Endothelial cell of umbilical vein (primary cell): ENCODE measurements at regions not wholly inside any gene's neighbourhood (a gene's known extent, or its start where the extent isn't known, plus 50 kb on each side); places are given as distances from the start of the nearest gene placed in this dataset.

Experiments used
- BruUV-seq: library from RNA; stranded (reverse); fragments of 400-500 nt; replicated peaks from 2 replicates; lab custom pipeline; 2021; lab: Mats Ljungman, UMichigan
- CTCF ChIA-PET: fragments of 300-600, 350-600 bp; sonication (Branson Sonifier 250); formaldehyde crosslinking; loops from one replicate; lab custom pipeline; 2021; ENCODE audit warnings: antibody characterized with exemption, inconsistent platforms; lab: Charles Lee
- POLR2A ChIA-PET: fragments of 300-600, 350-600 bp; sonication (Branson Sonifier 250); formaldehyde crosslinking; loops from one replicate; lab custom pipeline; 2021; ENCODE audit warnings: antibody characterized with exemption, inconsistent platforms; lab: Charles Lee
- DNase-seq: peaks from one replicate; pipeline ENCODE4 v3.0.0-alpha.2; 2011; ENCODE audit warnings: low read depth, low spot score
- FAIRE-seq: peaks from 2 replicates; lab custom pipeline; 2011; peaks lifted over from hg19 to GRCh38; lab: Jason Lieb, UNC
- H2AFZ ChIP-seq: 2 replicates; pipeline ENCODE4 v1.6.0; 2012; ENCODE audit warnings: low read depth, low read length, control low read depth, inconsistent platforms
- H3K27ac ChIP-seq: 2 replicates; pipeline ENCODE4 v1.5.1; 2011; ENCODE audit warnings: low read depth, mild to moderate bottlenecking, control low read depth, low read length, moderate library complexity; ENCODE audit not compliant: insufficient read depth
- H3K27me3 ChIP-seq, 2 experiments: 2 replicates each; pipeline versions ENCODE4 v1.6.0 to v1.6.1; 2011; ENCODE audit warnings: low read length in 2 of 2, mixed read lengths in 1 of 2; ENCODE audit not compliant: control insufficient read depth in 2 of 2, insufficient read depth in 2 of 2
- H3K36me3 ChIP-seq, 2 experiments: 2 replicates in 1 of 2; 3 replicates in 1 of 2; pipeline ENCODE4 v1.5.1; 2011; ENCODE audit warnings: low read length in 2 of 2, mild to moderate bottlenecking in 1 of 2, moderate library complexity in 1 of 2; ENCODE audit not compliant: control insufficient read depth in 2 of 2, insufficient read depth in 2 of 2; ENCODE audit errors: extremely low read depth in 1 of 2
- H3K4me1 ChIP-seq: 3 replicates; pipeline ENCODE4 v1.5.1; 2011; ENCODE audit warnings: mild to moderate bottlenecking, low read length; ENCODE audit not compliant: control insufficient read depth, insufficient read depth; ENCODE audit errors: extremely low read depth
- H3K4me2 ChIP-seq: 2 replicates; pipeline ENCODE4 v1.6.1; 2011; ENCODE audit warnings: low read length, control low read depth, mixed read lengths; ENCODE audit not compliant: insufficient read depth
- H3K4me3 ChIP-seq, 3 experiments: fragments of 200-600 bp in 1 of 3; sonication (generic), shearing (Covaris generic) in 1 of 3; replicated peaks in 1 of 3; 2 replicates each; pipeline ENCODE4 v1.5.1; 2011 to 2016; ENCODE audit warnings: control low read depth in 3 of 3, low read length in 3 of 3, mild to moderate bottlenecking in 2 of 3, inconsistent platforms in 1 of 3, low read depth in 1 of 3, moderate library complexity in 1 of 3; ENCODE audit not compliant: insufficient read depth in 1 of 3
- H3K79me2 ChIP-seq: 2 replicates; pipeline ENCODE4 v1.6.0; 2012; ENCODE audit warnings: low read length, inconsistent platforms; ENCODE audit not compliant: control insufficient read depth, insufficient read depth
- H3K9ac ChIP-seq: replicated peaks from 2 replicates; pipeline ENCODE3; 2011; ENCODE audit warnings: low read length, control low read depth; ENCODE audit not compliant: insufficient read depth; ENCODE audit errors: extremely low read depth
- H3K9me1 ChIP-seq: replicated peaks from 3 replicates; pipeline ENCODE4 v1.6.0; 2011; ENCODE audit warnings: mild to moderate bottlenecking, low read length; ENCODE audit not compliant: control insufficient read depth, insufficient read depth; ENCODE audit errors: extremely low read depth
- H3K9me3 ChIP-seq: replicated peaks from 2 replicates; pipeline ENCODE4 v1.5.1; 2012; ENCODE audit warnings: low read length, inconsistent platforms; ENCODE audit not compliant: control insufficient read depth, insufficient read depth
- H4K20me1 ChIP-seq: replicated peaks from 2 replicates; pipeline ENCODE3; 2011; ENCODE audit warnings: mild to moderate bottlenecking, low read length; ENCODE audit not compliant: control insufficient read depth, insufficient read depth; ENCODE audit errors: extremely low read depth
- CTCF ChIP-seq, 2 donors: IDR thresholded peaks; 1 replicate in 1 of 2; 2 replicates in 1 of 2; pipeline ENCODE4 v1.5.1; 2011; ENCODE audit warnings: low read length in 2 of 2, mild to moderate bottlenecking in 2 of 2, moderate library complexity in 2 of 2, control low read depth in 1 of 2, inconsistent platforms in 1 of 2, low read depth in 1 of 2; ENCODE audit not compliant: insufficient read depth in 1 of 2; ENCODE audit errors: extremely low read depth in 1 of 2
- EZH2 ChIP-seq: IDR thresholded peaks from 2 replicates; pipeline ENCODE4 v1.6.1; 2012; ENCODE audit warnings: borderline replicate concordance, low read depth, mild to moderate bottlenecking, moderate library complexity, low read length, inconsistent platforms; ENCODE audit not compliant: severe bottlenecking
- FOS ChIP-seq: IDR thresholded peaks from 2 replicates; pipeline ENCODE4 v1.6.1; 2011; ENCODE audit warnings: mild to moderate bottlenecking, low read length, moderate library complexity, borderline replicate concordance; ENCODE audit not compliant: insufficient read depth
- GATA2 ChIP-seq: IDR thresholded peaks from 2 replicates; pipeline ENCODE4 v1.7.0; 2011; ENCODE audit warnings: low read depth, mild to moderate bottlenecking, moderate library complexity, mixed read lengths, low read length; ENCODE audit not compliant: insufficient read length, insufficient read depth
- JUN ChIP-seq: IDR thresholded peaks from 2 replicates; pipeline ENCODE4 v1.6.1; 2011; ENCODE audit warnings: borderline replicate concordance, low read depth; ENCODE audit not compliant: insufficient read length, insufficient read depth
- MYC ChIP-seq: IDR thresholded peaks from one replicate; pipeline ENCODE4 v1.6.1; 2011; ENCODE audit warnings: mild to moderate bottlenecking, low read depth, low read length
- POLR2A ChIP-seq: IDR thresholded peaks from 2 replicates; pipeline ENCODE4 v1.6.1; 2012; ENCODE audit warnings: low read depth, mild to moderate bottlenecking, control low read depth, low read length
- POLR2AphosphoS5 ChIP-seq: IDR thresholded peaks from 2 replicates; pipeline ENCODE4 v1.6.1; 2012; ENCODE audit warnings: low read depth, mild to moderate bottlenecking, control low read depth, low read length, moderate library complexity; ENCODE audit not compliant: insufficient read depth
- dilution Hi-C: fragments of 300-500 bp; cut with MboI; formaldehyde crosslinking; loops from one replicate; pipeline ENCODE4 v1.15.0; 2019; ENCODE audit warnings: low sequenced_read_pairs; ENCODE audit not compliant: extremely low pct_ligation_motif_present
- intact Hi-C: fragments of 100-400 bp; cut with micrococcal nuclease; formaldehyde crosslinking; loops from one replicate; pipeline ENCODE4 v1.10.0; 2022
- TF ChIP-seq, protein P1 (sequence below): IDR thresholded peaks from 2 replicates; pipeline ENCODE4 v1.6.1; 2011; ENCODE audit not compliant: insufficient read depth, insufficient read length

- ChIA-PET POLR2A (no interaction called here), CTCF (no interaction called here)
- H3K9me3 ChIP-seq: no peaks in the 10 kb centered on the region
- no peaks in the 10 kb centered on the region for H3K27me3 ChIP-seq
- H3K36me3 ChIP-seq: no peaks in the 10 kb centered on the region
- intact Hi-C loops (no loop called here), dilution Hi-C loops (no loop called here)
- no peaks in the 10 kb centered on the region for H4K20me1 ChIP-seq
- no peaks in the 10 kb centered on the region for H3K9me1 ChIP-seq
- no peak for FAIRE-seq
- peaks cover 5% of the 10 kb centered on the region for H3K4me1 ChIP-seq
- DNase-seq: no peak
- H3K4me3 ChIP-seq: no peak overlapping the region
- TF ChIP-seq GATA2 (no peak), CTCF (IDR thresholded peaks at IDR 0.05; ENCODE audit: extremely low read depth in 1 of 2, insufficient read depth in 1 of 2, low read depth in 1 of 2, low read length in 2 of 2) (no peak)
- no peak overlapping the region for H2AFZ ChIP-seq
- H3K9ac ChIP-seq: no peak overlapping the region
- no peak overlapping the region for H3K4me2 ChIP-seq
- BruUV-seq: no TSS peak
- H3K79me2 ChIP-seq: no peaks in the 10 kb centered on the region
- H3K27ac ChIP-seq: no peak overlapping the region
These were observed 520.7 kb upstream of the ARX start for GRCh38 chrX:25536307-25536970.

GRCh38 chrX:25537699-25538098 lies 521.9 kb upstream of the ARX start:
- no peak overlapping the region for H2AFZ ChIP-seq
- POLR2A ChIA-PET: no interaction called here
- peaks cover 5% of the 10 kb centered on the region for H3K4me1 ChIP-seq
- no peaks in the 10 kb centered on the region for H4K20me1 ChIP-seq
- no peaks in the 10 kb centered on the region for H3K36me3 ChIP-seq
- CTCF ChIA-PET: no interaction called here
- no TSS peak for BruUV-seq
- H3K4me2 ChIP-seq: no peak overlapping the region
- no peaks in the 10 kb centered on the region for H3K27me3 ChIP-seq
- no peak for FAIRE-seq
- no peaks in the 10 kb centered on the region for H3K79me2 ChIP-seq
- intact Hi-C loops: no loop called here
- no peak for DNase-seq
- H3K9me3 ChIP-seq: no peaks in the 10 kb centered on the region
- H3K4me3 ChIP-seq: no peak overlapping the region
- no peak overlapping the region for H3K9ac ChIP-seq
- H3K27ac ChIP-seq: no peak overlapping the region
- TF ChIP-seq, protein P1, sequence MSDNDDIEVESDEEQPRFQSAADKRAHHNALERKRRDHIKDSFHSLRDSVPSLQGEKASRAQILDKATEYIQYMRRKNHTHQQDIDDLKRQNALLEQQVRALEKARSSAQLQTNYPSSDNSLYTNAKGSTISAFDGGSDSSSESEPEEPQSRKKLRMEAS: no peak
- TF ChIP-seq FOS: no peak
- TF ChIP-seq CTCF (IDR thresholded peaks at IDR 0.05; ENCODE audit: extremely low read depth in 1 of 2, insufficient read depth in 1 of 2, low read depth in 1 of 2, low read length in 2 of 2): no peak
- TF ChIP-seq GATA2: no peak
- TF ChIP-seq JUN: no peak
- no peak for TF ChIP-seq POLR2AphosphoS5
- TF ChIP-seq EZH2: no peak
- no peak for TF ChIP-seq POLR2A
- TF ChIP-seq MYC: no peak
- no peaks in the 10 kb centered on the region for H3K9me1 ChIP-seq
- dilution Hi-C loops: no loop called here
